CD14-positive monocyte (primary cell): ENCODE measurements at regions not wholly inside any gene's neighbourhood (a gene's known extent, or its start where the extent isn't known, plus 50 kb on each side); places are given as distances from the start of the nearest gene placed in this dataset.
"Not testable (repeated sequence)": the region's sequence is repeated elsewhere in the genome, so short reads cannot be mapped to it uniquely, and the experiment has no call there.

Source experiments
- DNase-seq, 3 donors: peaks; one replicate each; pipeline ENCODE4 v3.0.0-alpha.2; 2011 to 2022
- H2AFZ ChIP-seq: 2 replicates; pipeline ENCODE4 v1.6.0; 2012; ENCODE audit warnings: mild to moderate bottlenecking, low read depth, low read length, inconsistent platforms; ENCODE audit not compliant: insufficient read depth, poor library complexity, severe bottlenecking
- H3K27ac ChIP-seq, 2 donors: 1 replicate in 1 of 2; 2 replicates in 1 of 2; pipeline ENCODE4 v1.5.1; 2012 to 2013; ENCODE audit warnings: low read length in 2 of 2, control low read depth in 1 of 2, inconsistent platforms in 1 of 2, low read depth in 1 of 2, mild to moderate bottlenecking in 1 of 2
- H3K27me3 ChIP-seq, 2 donors: one replicate each; pipeline versions ENCODE4 v1.6.0 to v1.6.1; 2011 to 2013; ENCODE audit warnings: low read length in 2 of 2; ENCODE audit not compliant: control insufficient read depth in 2 of 2, insufficient read depth in 2 of 2
- H3K36me3 ChIP-seq, 2 donors: replicated peaks in 1 of 2; 1 replicate in 1 of 2; 2 replicates in 1 of 2; pipeline versions ENCODE4 v1.5.1 to v1.6.1; 2012 to 2013; ENCODE audit warnings: low read length in 2 of 2, control low read depth in 1 of 2, inconsistent platforms in 1 of 2, mild to moderate bottlenecking in 1 of 2; ENCODE audit not compliant: insufficient read depth in 2 of 2, control insufficient read depth in 1 of 2
- H3K4me1 ChIP-seq, 2 donors: 1 replicate in 1 of 2; 2 replicates in 1 of 2; pipeline versions ENCODE4 v1.5.1 to v1.6.1; 2012 to 2013; ENCODE audit warnings: low read length in 2 of 2, control low read depth in 1 of 2, inconsistent platforms in 1 of 2, mild to moderate bottlenecking in 1 of 2, moderate library complexity in 1 of 2; ENCODE audit not compliant: insufficient read depth in 2 of 2, control insufficient read depth in 1 of 2
- H3K4me2 ChIP-seq: replicated peaks from 2 replicates; pipeline ENCODE3; 2012; ENCODE audit warnings: low read length, moderate library complexity, mild to moderate bottlenecking; ENCODE audit not compliant: poor library complexity, severe bottlenecking; ENCODE audit errors: extremely low read depth
- H3K4me3 ChIP-seq, 3 experiments: fragments of 200-600 bp in 1 of 3; sonication (generic) in 1 of 3; replicated peaks in 1 of 3; 1 replicate in 2 of 3; 2 replicates in 1 of 3; pipeline ENCODE4 v1.5.1; 2011 to 2013; ENCODE audit warnings: low read length in 3 of 3, mild to moderate bottlenecking in 3 of 3, control low read depth in 2 of 3, low read depth in 2 of 3, inconsistent platforms in 1 of 3, moderate library complexity in 1 of 3
- H3K79me2 ChIP-seq: 2 replicates; pipeline ENCODE4 v1.6.0; 2012; ENCODE audit warnings: mild to moderate bottlenecking, control low read depth, inconsistent platforms, low read length, moderate library complexity; ENCODE audit not compliant: insufficient read depth
- H3K9ac ChIP-seq: 2 replicates; pipeline ENCODE4 v1.6.0; 2017; ENCODE audit warnings: low read length, mild to moderate bottlenecking; ENCODE audit not compliant: insufficient read depth, poor library complexity, severe bottlenecking
- H3K9me3 ChIP-seq, 2 donors: replicated peaks in 1 of 2; 1 replicate in 1 of 2; 2 replicates in 1 of 2; pipeline versions ENCODE4 v1.5.1 to v1.6.1; 2012 to 2013; ENCODE audit warnings: low read length in 2 of 2, control low read depth in 1 of 2; ENCODE audit not compliant: control insufficient read depth in 1 of 2, insufficient read depth in 1 of 2
- H4K20me1 ChIP-seq: 2 replicates; pipeline ENCODE4 v1.6.0; 2012; ENCODE audit warnings: mild to moderate bottlenecking, low read length, control low read depth, moderate library complexity; ENCODE audit not compliant: insufficient read depth
- H3K27ac Mint-ChIP-seq, 7 donors: one replicate each; pipeline ENCODE4 v1.8.0; 2020; ENCODE audit warnings: mild to moderate bottlenecking in 7 of 7, mixed read lengths in 7 of 7, moderate library complexity in 6 of 7, inconsistent platforms in 2 of 7
- H3K27me3 Mint-ChIP-seq, 3 donors: one replicate each; pipeline ENCODE4 v1.8.0; 2021 to 2022; ENCODE audit warnings: low read depth in 3 of 3, mild to moderate bottlenecking in 3 of 3, mixed read lengths in 3 of 3, moderate library complexity in 3 of 3, inconsistent platforms in 1 of 3
- H3K36me3 Mint-ChIP-seq, 2 donors: one replicate each; pipeline ENCODE4 v1.8.0; 2020; ENCODE audit warnings: mixed read lengths in 2 of 2, inconsistent platforms in 1 of 2, mild to moderate bottlenecking in 1 of 2
- H3K4me1 Mint-ChIP-seq: one replicate; pipeline ENCODE4 v1.8.0; 2020; ENCODE audit warnings: mild to moderate bottlenecking, mixed read lengths
- H3K4me3 Mint-ChIP-seq, 2 donors: one replicate each; pipeline ENCODE4 v1.8.0; 2020; ENCODE audit warnings: mild to moderate bottlenecking in 2 of 2, mixed read lengths in 2 of 2, moderate library complexity in 1 of 2
- H3K9me3 Mint-ChIP-seq, 7 donors: one replicate each; pipeline ENCODE4 v1.8.0; 2020 to 2022; ENCODE audit warnings: mixed read lengths in 7 of 7, mild to moderate bottlenecking in 6 of 7, moderate library complexity in 6 of 7, inconsistent platforms in 2 of 7
- CTCF ChIP-seq: fragments of 200-600 bp; IDR thresholded peaks from one replicate; pipeline ENCODE4 v1.8.0; 2022; ENCODE audit warnings: antibody characterized with exemption, mild to moderate bottlenecking
- WGBS: methylation state at CpG from one replicate; pipeline ENCODE4 v1.1.5; 2013; ENCODE audit warnings: missing lambda C conversion rate; ENCODE audit not compliant: insufficient coverage; 5-methylcytosine and 5-hydroxymethylcytosine counted together
- intact Hi-C, 2 donors: fragments of 100-400 bp; cut with micrococcal nuclease; formaldehyde crosslinking; loops; one replicate each; pipeline versions ENCODE4 v1.15.0 to v1.15.1; 2023

- TF ChIP-seq CTCF, result no peak
- WGBS, result 100% methylated on average over 1 of the region's 3 CpGs
- Histone ChIP-seq H3K9ac (no peak overlapping the region), H3K4me3 (no peak overlapping the region), H4K20me1 (no peaks in the 10 kb centered on the region), H3K4me2 (no peak overlapping the region), H3K9me3 (no peaks in the 10 kb centered on the region), H2AFZ (no peak overlapping the region), H3K36me3 (no peaks in the 10 kb centered on the region), H3K27ac (no peak overlapping the region), H3K4me1 (no peaks in the 10 kb centered on the region), H3K27me3 (no peaks in the 10 kb centered on the region), H3K79me2 (no peaks in the 10 kb centered on the region)
- Mint-ChIP-seq H3K4me3 (no peak overlapping the region), H3K27me3 (peaks cover 3 to 8% (median 7%) of the 10 kb centered on the region in 3 donors), H3K4me1 (no peaks in the 10 kb centered on the region), H3K27ac (no peak overlapping the region), H3K36me3 (no peaks in the 10 kb centered on the region), H3K9me3 (peaks cover 0 to 5% (median 0%) of the 10 kb centered on the region in 7 donors)
- no peak for DNase-seq
- intact Hi-C loops, result no loop called here
Observed at GRCh38 chr7:24395512-24395911, 111.5 kb downstream of the NPY start.

- H3K36me3 ChIP-seq, H2AFZ ChIP-seq, H3K27me3 Mint-ChIP-seq, H3K27me3 ChIP-seq, H3K27ac ChIP-seq, H3K9me3 ChIP-seq, H3K9me3 Mint-ChIP-seq, H3K4me3 ChIP-seq, H3K4me1 ChIP-seq, H3K4me2 ChIP-seq, H3K9ac ChIP-seq, H4K20me1 ChIP-seq, intact Hi-C loops, H3K36me3 Mint-ChIP-seq, DNase-seq, H3K4me3 Mint-ChIP-seq, H3K4me1 Mint-ChIP-seq, H3K79me2 ChIP-seq: not testable (repeated sequence)
- 89% methylated on average over 1 of the region's 13 CpGs for WGBS
- peak overlapping the region in 1 of 7 donors; percentile 8 for H3K27ac Mint-ChIP-seq
Observed at GRCh38 chr7:24396387-24396786, 112.4 kb downstream of the NPY start.
